Stimulated activated naive CD8-positive, alpha-beta T cell treated with anti-CD3 and anti-CD28 coated beads, Interleukin-15, amount 100 ng/mL, for 72 hours (primary cell): ENCODE measurements at regions not wholly inside any gene's neighbourhood (a gene's known extent, or its start where the extent isn't known, plus 50 kb on each side); places are given as distances from the start of the nearest gene placed in this dataset.

Experiments used
- ATAC-seq: fragments of 150-1000 bp; cut with Tn5 transposase; 2 replicates; pipeline ENCODE4 v1.10.0; 2021; ENCODE audit warnings: mild to moderate bottlenecking, moderate library complexity
- DNase-seq, 2 donors: peaks; one replicate each; pipeline ENCODE4 v3.0.0; 2021 to 2022
- H3K27ac Mint-ChIP-seq, 2 donors: one replicate each; pipeline ENCODE4 v1.8.0; 2022; ENCODE audit warnings: mild to moderate bottlenecking in 2 of 2, mixed read lengths in 2 of 2, moderate library complexity in 2 of 2
- H3K27me3 Mint-ChIP-seq: one replicate; pipeline ENCODE4 v1.8.0; 2022; ENCODE audit warnings: mixed read lengths
- H3K4me1 Mint-ChIP-seq: one replicate; pipeline ENCODE4 v1.8.0; 2022; ENCODE audit warnings: mild to moderate bottlenecking, mixed read lengths
- H3K4me3 Mint-ChIP-seq, 2 donors: one replicate each; pipeline ENCODE4 v1.8.0; 2022; ENCODE audit warnings: mild to moderate bottlenecking in 2 of 2, mixed read lengths in 2 of 2, moderate library complexity in 1 of 2
- H3K9me3 Mint-ChIP-seq, 2 donors: one replicate each; pipeline ENCODE4 v1.8.0; 2022; ENCODE audit warnings: mixed read lengths in 2 of 2

DNA sequence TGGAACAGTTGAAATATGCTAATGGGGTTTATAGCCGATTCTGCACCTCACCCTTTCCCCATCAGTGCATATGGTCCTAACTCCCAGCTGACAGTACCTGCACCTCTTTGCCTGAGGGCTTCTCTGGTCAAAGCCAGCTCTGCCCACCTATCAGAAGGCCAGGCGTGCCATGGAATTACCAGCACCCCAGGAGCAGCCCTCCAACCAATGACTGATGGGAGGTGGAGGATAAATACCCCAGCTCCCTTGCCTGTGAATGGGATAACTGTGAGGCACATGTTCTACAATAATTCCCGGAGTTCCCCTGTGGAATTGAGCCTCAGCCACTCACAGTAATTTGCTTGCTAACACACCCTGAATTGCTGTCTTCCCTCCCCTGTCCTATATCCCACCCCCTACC is 572.0 kb downstream of the BCOR start:
- ATAC-seq (no peak), DNase-seq (no peak)
- H3K9me3 Mint-ChIP-seq, result peaks cover 5 to 7% of the 10 kb centered on the region in 2 donors
- no peaks in the 10 kb centered on the region for H3K27me3 Mint-ChIP-seq
- H3K4me1 Mint-ChIP-seq, result peaks cover under 1% of the 10 kb centered on the region
- H3K27ac Mint-ChIP-seq, result no peak overlapping the region
- no peak overlapping the region for H3K4me3 Mint-ChIP-seq

DNA sequence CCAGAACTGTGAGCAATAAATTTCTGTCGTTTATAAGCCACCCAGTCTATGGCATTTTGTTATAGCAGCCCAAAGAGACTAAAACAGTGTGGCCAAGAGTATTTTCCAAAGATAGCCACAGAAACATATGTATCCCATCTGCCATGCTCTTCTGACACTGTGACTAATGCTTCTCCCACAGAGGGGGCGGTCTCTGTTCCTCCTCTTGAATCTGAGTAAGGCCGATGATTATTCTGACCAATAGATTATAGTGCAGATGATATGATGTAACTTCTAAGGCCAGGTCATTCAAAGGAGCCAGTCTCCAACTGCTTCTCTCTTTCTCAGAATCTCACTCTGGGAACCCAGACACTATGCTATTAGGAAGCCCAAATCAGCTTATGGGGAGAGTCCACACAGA is 570.7 kb downstream of the BCOR start:
- H3K4me1 Mint-ChIP-seq, result peaks cover under 1% of the 10 kb centered on the region
- no peak overlapping the region for H3K27ac Mint-ChIP-seq
- ATAC-seq, result no peak

DNA sequence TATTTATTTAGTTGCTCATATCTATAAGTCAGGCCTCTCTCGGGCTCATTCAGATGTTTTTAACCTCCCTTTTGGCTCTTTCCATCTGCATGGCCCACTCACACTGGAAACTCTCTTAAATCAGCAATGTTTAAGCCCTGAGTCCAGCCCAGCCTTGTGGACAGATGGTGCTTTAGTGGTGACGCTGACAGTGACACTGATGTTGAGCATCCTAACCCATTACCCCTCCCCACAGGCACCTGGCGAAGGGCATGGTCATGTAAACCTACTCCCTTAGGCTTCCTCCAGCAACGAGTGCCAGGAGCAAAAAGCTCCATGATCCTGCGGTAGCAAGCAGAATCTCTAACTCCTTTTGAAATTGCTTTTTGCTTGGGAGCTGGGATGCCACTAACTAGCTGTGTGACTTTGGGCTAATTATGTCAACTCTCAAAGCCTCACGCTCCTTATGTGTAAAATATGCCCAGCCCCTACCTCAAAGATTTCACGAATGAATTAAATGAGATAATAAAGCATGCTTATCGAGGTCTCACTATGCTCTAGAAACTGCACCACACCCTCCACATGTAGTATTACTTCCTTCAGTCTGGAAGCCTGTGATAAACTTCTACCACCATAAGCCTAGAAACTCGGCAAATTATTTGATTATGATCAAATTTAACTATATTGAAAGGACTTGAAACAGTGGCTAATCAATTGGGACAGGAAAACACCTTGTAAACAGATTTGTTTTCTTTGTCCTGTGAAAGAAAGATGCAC is 569.4 kb downstream of the BCOR start:
- Mint-ChIP-seq H3K4me1 (peaks cover 13% of the 10 kb centered on the region), H3K9me3 (peaks cover 5 to 7% of the 10 kb centered on the region in 2 donors), H3K27ac (no peak overlapping the region), H3K4me3 (no peak overlapping the region), H3K27me3 (no peaks in the 10 kb centered on the region)
- ATAC-seq (no peak), DNase-seq (no peak)

More for the DNA sequence above, 570.7 kb downstream of the BCOR start:
- DNase-seq, result no peak
- Mint-ChIP-seq H3K27me3 (no peaks in the 10 kb centered on the region), H3K9me3 (peaks cover 5 to 7% of the 10 kb centered on the region in 2 donors), H3K4me3 (no peak overlapping the region)

DNA sequence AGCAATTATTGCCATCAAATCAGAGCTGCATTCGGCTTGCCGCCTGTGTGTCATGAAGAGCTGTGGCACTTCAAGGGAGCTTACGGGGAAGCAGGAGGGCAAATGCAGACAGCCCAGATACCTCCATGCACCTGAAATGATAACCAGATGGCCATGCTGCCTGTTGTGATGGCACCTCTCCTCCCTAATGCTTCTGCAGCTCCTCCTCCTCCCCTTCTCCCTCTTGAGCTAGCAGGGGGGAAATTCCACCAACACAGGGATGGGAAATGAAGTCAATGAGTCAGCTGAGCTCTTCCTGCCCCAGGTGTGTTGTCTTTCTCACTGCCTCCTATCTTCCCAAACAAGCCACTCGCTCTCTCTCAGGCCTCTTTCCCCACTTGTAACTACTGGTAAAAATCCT is 565.0 kb downstream of the BCOR start:
- ATAC-seq (no peak), DNase-seq (no peak)
- Mint-ChIP-seq H3K4me3 (no peak overlapping the region), H3K27ac (no peak overlapping the region), H3K27me3 (no peaks in the 10 kb centered on the region), H3K9me3 (no peaks in the 10 kb centered on the region), H3K4me1 (peaks cover 13% of the 10 kb centered on the region)

DNA sequence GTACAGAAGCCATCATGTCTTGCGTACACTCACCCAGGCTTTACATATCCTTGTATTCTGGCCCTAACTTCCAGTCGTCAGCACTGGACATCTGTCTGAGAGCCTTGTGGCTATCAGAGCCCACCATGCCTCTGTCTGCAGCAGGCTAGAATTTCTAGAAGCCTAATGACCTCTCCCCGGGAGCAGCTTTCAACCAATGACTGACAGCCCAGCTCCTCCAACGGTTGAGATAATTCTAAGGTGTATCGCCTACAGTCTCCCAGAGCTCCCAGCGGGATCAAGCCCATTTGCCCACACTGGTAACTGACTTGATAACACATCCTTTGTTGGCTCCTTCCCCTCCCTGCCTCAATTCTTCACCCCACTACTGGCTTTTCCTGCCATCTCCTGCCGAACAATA is 562.8 kb downstream of the BCOR start:
- no peak for ATAC-seq
- DNase-seq, result no peak
- Mint-ChIP-seq H3K4me1 (peaks cover 13% of the 10 kb centered on the region), H3K27ac (peak overlapping the region in 1 of 2 donors; percentile 75), H3K9me3 (no peaks in the 10 kb centered on the region), H3K27me3 (no peaks in the 10 kb centered on the region), H3K4me3 (no peak overlapping the region)

DNA sequence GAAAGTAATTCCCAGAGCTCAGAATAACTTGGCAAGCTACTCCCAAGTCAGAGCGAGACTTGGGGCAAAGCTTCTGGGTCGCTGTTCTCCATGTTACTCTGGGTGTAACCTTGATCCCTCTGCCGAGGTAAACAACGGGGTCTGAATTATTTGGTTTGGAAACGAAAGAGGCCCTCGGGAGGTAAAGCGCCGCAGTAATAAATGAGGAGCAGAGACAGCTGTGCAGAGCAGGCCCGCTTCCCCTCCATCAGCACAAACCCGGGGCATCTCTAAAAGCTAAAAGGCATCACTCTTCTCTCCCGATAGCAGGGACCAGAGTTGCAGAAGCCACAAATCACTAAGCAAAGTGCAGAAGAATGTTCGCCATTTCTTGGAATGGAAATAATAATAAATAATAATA is 561.5 kb downstream of the BCOR start:
- DNase-seq, result no peak
- H3K27me3 Mint-ChIP-seq, result no peaks in the 10 kb centered on the region
- H3K4me3 Mint-ChIP-seq, result no peak overlapping the region

DNA sequence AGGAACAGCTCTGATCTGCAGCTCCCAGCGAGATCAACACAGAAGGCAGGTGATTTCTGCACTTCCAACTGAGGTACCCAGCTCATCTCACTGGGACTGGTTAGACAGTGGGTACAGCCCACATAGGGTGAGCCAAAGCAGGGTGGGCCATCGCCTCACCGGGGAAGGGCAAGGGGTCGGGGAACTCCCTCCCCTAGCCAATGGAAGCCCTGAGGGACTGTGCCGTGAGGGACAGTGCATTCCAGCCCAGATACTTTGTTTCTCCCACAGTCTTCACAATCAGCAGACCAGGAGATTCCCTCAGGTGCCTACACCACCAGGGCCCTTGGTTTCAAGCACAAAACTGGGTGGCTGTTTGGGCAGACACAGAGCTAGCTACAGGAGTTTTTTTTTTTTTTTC is 555.9 kb downstream of the BCOR start:
- H3K27ac Mint-ChIP-seq, result no peak overlapping the region
- H3K27me3 Mint-ChIP-seq, result no peaks in the 10 kb centered on the region
- no peaks in the 10 kb centered on the region for H3K4me1 Mint-ChIP-seq
- no peak for DNase-seq
- ATAC-seq, result no peak
- peaks cover 13 to 14% of the 10 kb centered on the region in 2 donors for H3K9me3 Mint-ChIP-seq
- no peak overlapping the region for H3K4me3 Mint-ChIP-seq

More for the DNA sequence above, 561.5 kb downstream of the BCOR start:
- Mint-ChIP-seq H3K27ac (no peak overlapping the region), H3K9me3 (no peaks in the 10 kb centered on the region), H3K4me1 (peaks cover 13% of the 10 kb centered on the region)
- no peak for ATAC-seq

DNA sequence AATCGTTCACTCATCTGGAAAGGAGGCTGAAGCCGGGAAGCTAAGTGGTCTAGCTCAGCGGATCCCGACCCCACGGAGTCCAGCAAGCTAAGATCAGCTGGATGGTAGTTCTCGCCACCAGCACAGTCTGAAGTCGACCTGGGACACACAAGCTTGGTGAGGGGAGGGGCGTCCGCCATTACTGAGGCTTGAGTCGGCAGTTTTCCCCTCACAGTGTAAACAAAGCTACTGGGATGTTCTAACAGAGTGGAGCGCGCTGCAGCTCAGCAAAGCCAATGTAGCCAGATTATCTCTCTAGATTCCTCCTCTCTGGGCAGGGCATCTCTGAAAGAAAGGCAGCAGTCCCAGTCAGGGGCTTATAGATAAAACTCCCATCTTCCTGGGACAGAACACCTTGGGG is 555.4 kb downstream of the BCOR start:
- ATAC-seq, result no peak
- Mint-ChIP-seq H3K27ac (no peak overlapping the region), H3K4me3 (no peak overlapping the region), H3K4me1 (no peaks in the 10 kb centered on the region), H3K27me3 (no peaks in the 10 kb centered on the region), H3K9me3 (peaks cover 13 to 14% of the 10 kb centered on the region in 2 donors)
- DNase-seq, result no peak

DNA sequence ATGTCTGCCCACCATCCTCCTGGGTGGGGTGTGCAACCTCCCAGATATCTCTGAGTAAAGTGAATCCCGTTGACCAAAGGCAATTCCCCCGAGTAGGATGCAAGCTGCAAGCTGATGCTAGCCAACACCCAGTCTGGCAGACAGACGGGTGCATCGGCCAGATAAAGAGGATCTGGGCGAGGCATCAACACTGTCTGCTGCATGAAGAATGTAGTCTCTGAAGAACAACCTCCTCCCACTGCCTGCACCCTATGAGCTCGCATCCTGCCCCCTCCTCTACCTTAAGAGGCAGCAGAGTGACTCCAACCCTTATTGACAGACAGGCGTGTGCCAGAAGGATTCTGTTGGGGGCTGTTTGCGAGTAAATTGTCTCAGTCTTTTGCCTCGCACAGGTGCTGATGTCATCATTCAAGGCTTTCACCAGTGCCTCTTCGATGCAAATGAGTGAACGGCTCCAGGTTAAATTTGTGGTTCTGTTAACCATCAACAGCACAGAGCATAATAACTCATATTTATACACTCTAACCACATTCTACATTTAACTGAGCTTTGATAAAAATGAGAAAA is 546.9 kb downstream of the BCOR start:
- Mint-ChIP-seq H3K9me3 (peaks cover 0 to 7% of the 10 kb centered on the region in 2 donors), H3K4me3 (no peak overlapping the region), H3K4me1 (peaks cover 25% of the 10 kb centered on the region), H3K27me3 (no peaks in the 10 kb centered on the region), H3K27ac (no peak overlapping the region)
- no peak for ATAC-seq
- peak in 1 of 2 donors; percentile 10 for DNase-seq

DNA sequence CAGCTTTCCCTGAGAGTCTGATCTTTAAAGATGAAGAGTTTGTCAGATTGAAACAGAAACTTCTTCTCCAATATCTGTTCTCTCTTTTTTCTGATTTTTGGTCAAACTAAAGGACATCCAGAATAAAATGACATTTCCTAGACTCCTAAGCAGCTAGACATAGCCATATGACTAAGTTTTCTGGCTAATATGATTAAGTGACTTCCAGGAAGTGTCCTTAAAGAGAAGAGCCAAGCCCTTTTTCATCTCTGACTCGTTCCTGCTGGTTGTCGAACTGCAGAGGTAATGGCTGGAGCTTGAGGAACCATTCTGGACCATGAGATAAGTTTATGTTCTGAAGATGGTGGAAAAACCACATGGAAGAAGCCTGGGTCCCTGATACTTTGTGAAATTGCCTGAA is 546.0 kb downstream of the BCOR start:
- Mint-ChIP-seq H3K27me3 (no peaks in the 10 kb centered on the region), H3K4me3 (no peak overlapping the region), H3K27ac (no peak overlapping the region), H3K9me3 (peaks cover 0 to 7% of the 10 kb centered on the region in 2 donors), H3K4me1 (peaks cover 25% of the 10 kb centered on the region)
- DNase-seq (no peak), ATAC-seq (peak; percentile 49)

DNA sequence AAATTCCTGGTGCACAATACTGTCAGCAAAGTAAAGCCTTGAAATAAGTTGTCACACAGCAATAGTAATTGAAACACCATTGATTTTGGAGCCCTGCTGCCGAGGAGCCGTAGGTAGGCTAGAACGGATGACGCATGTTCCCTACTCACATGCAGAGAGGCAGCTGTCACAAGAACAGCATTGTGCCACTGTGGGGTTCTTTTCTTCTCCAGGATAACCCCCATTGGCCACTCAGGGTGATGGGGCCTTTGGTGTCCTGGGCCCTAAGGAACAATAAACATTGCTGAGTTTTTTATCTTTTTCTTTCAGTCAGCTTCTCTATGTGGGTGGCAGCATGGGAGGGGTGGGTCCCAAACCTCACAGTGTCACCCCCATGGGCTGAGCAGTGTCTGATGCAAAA is 542.3 kb downstream of the BCOR start:
- no peak overlapping the region for H3K4me3 Mint-ChIP-seq
- H3K4me1 Mint-ChIP-seq, result peaks cover 25% of the 10 kb centered on the region
- H3K27ac Mint-ChIP-seq, result no peak overlapping the region
- no peak for ATAC-seq
- peaks cover 0 to 7% of the 10 kb centered on the region in 2 donors for H3K9me3 Mint-ChIP-seq
- H3K27me3 Mint-ChIP-seq, result no peaks in the 10 kb centered on the region
- no peak for DNase-seq

DNA sequence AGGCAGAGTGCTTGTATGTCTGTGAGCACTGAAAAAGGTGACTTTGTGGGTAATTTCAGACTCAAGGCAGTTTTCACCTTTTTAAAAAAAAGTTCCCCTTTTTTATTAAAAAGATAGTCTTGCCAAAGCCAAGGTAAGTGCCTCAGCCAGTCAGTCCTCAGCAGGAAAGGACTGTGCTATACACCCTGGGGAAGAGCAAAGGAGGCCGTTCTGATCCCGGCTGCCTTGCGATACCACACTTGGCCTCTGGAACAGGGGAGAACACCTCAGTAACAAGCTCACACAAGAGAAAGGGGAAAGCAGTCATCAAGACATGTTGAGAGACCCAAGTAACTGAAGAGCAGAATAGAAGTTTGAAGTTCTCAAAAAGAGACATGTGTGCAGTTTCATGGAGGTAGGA is 541.7 kb downstream of the BCOR start:
- no peak for ATAC-seq
- H3K27ac Mint-ChIP-seq, result peak overlapping the region in 1 of 2 donors; percentile 19
- no peaks in the 10 kb centered on the region for H3K27me3 Mint-ChIP-seq
- peaks cover 20% of the 10 kb centered on the region for H3K4me1 Mint-ChIP-seq
- DNase-seq, result no peak
- H3K4me3 Mint-ChIP-seq, result no peak overlapping the region
- peaks cover 0 to 7% of the 10 kb centered on the region in 2 donors for H3K9me3 Mint-ChIP-seq

DNA sequence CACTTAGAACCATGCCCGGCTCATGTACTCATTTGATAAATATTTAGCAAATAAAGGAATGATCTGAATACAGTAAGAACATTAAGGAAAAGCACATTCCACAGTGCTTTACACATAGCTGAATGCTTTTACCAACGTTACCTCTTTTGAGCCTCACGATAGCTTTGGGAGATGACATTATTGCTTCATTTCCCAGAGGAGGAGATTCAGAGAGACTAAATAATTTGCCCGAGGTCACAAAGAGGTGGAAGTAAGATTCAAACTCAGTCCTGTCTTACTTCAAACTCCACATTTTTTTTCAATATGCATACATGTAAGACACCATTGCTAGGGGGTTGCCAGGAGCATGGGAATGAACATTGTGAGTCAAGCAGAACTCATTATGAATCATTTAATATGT is 538.5 kb downstream of the BCOR start:
- Mint-ChIP-seq H3K9me3 (peaks cover 3 to 8% of the 10 kb centered on the region in 2 donors), H3K4me3 (no peak overlapping the region), H3K27ac (no peak overlapping the region), H3K27me3 (no peaks in the 10 kb centered on the region), H3K4me1 (no peaks in the 10 kb centered on the region)
- no peak for DNase-seq
- no peak for ATAC-seq

DNA sequence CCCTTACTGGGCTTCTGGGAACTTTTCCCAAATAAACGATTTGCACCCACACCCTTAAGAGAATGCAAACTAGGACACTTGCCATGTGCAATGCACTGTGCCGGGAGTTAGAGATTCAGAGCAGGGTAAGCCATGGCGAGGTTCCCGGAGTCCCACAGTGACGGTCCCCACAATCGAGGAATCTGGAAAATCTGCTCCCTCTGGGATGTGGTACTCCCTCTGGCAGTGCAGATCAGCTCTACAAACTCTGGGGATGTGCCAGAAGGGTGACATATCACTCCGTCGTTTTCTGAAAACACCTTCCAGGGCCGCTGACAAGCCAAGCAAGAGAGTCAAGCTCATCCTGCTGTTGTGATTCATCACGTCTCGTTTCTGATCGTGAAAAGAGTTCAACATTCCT is 537.5 kb downstream of the BCOR start:
- H3K9me3 Mint-ChIP-seq, result peaks cover 3 to 8% of the 10 kb centered on the region in 2 donors
- H3K4me1 Mint-ChIP-seq, result no peaks in the 10 kb centered on the region
- H3K4me3 Mint-ChIP-seq, result no peak overlapping the region
- DNase-seq, result no peak
- no peak for ATAC-seq
- no peaks in the 10 kb centered on the region for H3K27me3 Mint-ChIP-seq
- no peak overlapping the region for H3K27ac Mint-ChIP-seq

DNA sequence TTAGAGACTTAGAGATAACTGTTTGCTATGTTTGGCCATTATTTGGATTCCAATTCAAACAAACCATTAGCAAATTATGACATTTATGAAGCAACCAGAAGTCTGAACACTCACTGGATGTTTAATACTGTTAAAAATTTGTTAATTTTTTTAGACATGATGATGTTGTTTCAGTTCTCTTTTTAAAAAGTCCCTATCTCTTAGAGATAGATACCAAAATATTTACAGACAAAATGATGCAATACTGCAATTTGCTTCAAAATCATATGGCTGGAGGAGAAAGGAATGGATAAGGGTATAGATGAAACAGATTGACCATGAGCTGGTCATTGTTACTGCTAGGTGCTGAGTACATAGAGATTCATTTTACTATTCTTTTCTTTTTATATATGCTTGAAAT is 534.6 kb downstream of the BCOR start:
- Mint-ChIP-seq H3K4me3 (no peak overlapping the region), H3K27ac (no peak overlapping the region), H3K9me3 (peaks cover 3 to 16% of the 10 kb centered on the region in 2 donors), H3K27me3 (no peaks in the 10 kb centered on the region), H3K4me1 (no peaks in the 10 kb centered on the region)
- no peak for ATAC-seq
- no peak for DNase-seq

DNA sequence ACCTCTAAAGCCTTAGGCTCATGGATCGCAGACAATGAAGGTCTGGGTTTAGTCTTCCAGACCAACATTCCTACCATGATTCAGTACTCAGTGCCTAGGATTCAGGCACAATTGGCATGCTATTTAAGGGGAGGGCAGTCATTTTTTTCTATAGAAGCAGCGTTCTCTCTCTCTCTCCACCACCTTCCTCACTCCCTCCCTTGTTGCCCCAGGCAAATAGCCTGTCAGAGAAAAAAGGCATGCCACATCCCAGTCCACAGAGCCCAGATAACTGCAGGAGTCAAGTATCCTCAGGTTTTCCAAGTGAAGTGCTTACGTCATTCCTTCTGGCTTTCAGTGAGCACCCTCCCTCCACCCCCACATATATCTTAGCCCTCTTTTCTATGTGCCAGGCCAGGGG is 533.0 kb downstream of the BCOR start:
- no peak for DNase-seq
- Mint-ChIP-seq H3K9me3 (peaks cover 3 to 16% of the 10 kb centered on the region in 2 donors), H3K27me3 (no peaks in the 10 kb centered on the region), H3K27ac (no peak overlapping the region), H3K4me3 (no peak overlapping the region), H3K4me1 (no peaks in the 10 kb centered on the region)
- ATAC-seq, result no peak

DNA sequence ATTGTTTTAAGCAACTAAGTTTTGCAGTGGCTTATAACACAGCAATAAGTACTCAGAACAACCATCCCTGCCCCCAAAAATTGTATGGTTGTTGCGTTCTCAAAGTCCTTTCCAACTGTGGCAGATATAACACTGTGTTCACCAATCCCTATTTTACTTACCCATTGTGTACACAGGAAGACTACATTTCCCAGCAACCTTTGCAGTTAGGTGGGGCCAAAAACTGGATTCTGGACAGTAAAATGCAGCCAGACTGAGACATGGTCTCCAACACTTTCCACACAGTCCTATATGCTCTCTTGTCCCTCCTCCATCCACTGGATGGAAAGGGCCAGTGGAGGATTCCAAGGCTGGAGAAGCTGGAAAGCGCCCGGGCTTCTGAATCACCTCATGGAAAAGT is 523.6 kb downstream of the BCOR start:
- H3K9me3 Mint-ChIP-seq, result no peaks in the 10 kb centered on the region
- no peak overlapping the region for H3K27ac Mint-ChIP-seq
- no peak for ATAC-seq
- peaks cover 34% of the 10 kb centered on the region for H3K4me1 Mint-ChIP-seq
- H3K27me3 Mint-ChIP-seq, result no peaks in the 10 kb centered on the region
- no peak overlapping the region for H3K4me3 Mint-ChIP-seq
- no peak for DNase-seq
